ENCODE measurements at regions not wholly inside any gene's neighbourhood (a gene's known extent, or its start where the extent isn't known, plus 50 kb on each side); places are given as distances from the start of the nearest gene placed in this dataset.

- Histone ChIP-seq H2AFZ (ENCODE audit: low read length) (no peak overlapping the region), H3K4me2 (ENCODE audit: low read length) (no peak overlapping the region), H3K79me2 (ENCODE audit: insufficient read depth, low read depth, low read length) (no peaks in the 10 kb centered on the region), H3K36me3 (ENCODE audit: insufficient read depth, low read length) (no peaks in the 10 kb centered on the region), H3K9me2 (ENCODE audit: insufficient read depth, low read length) (no peaks in the 10 kb centered on the region), H3K27ac (ENCODE audit: low read depth, low read length, poor library complexity, severe bottlenecking) (no peak overlapping the region), H3K9me3 (ENCODE audit: low read length) (no peaks in the 10 kb centered on the region), H3K4me3 (ENCODE audit: low read depth, low read length, poor library complexity, severe bottlenecking) (no peak overlapping the region), H4K20me1 (ENCODE audit: insufficient read depth, low read length) (no peaks in the 10 kb centered on the region), H3K4me1 (ENCODE audit: insufficient read depth, low read length, poor library complexity, severe bottlenecking) (no peaks in the 10 kb centered on the region)
- intact Hi-C loops (cut with micrococcal nuclease; ENCODE audit: unreplicated experiment), result no loop called here
- no peak for TF ChIP-seq CTCF (conservative IDR thresholded peaks at IDR 0.05; ENCODE audit: low read length)
- ChIA-PET POLR2A (interaction anchor here (0.5 to 0.7 kb wide), 2 partner anchors 621 to 779 kb away, joined by 3 read pairs; no protein-coding TSS in a partner anchor), CTCF (ENCODE audit: unreplicated experiment) (no interaction called here)
- no peak for DNase-seq (ENCODE audit: low spot score)
- no TSS peak for BruUV-seq (replicated peaks)
Observed at GRCh38 chr4:153076861-153077260, 127.4 kb upstream of the TRIM2 start.

GRCh38 chr4:153079857-153080391 lies 124.3 kb upstream of the TRIM2 start:
- TF ChIP-seq CTCF (conservative IDR thresholded peaks at IDR 0.05; ENCODE audit: low read length) (no peak), EZH2phosphoT487 (IDR thresholded peaks at IDR 0.05; ENCODE audit: borderline replicate concordance, low read depth, low read length) (no peak)
- H3K9me3 ChIP-seq (ENCODE audit: low read length), result no peaks in the 10 kb centered on the region
- no TSS peak for BruUV-seq (replicated peaks)
- H2AFZ ChIP-seq (ENCODE audit: low read length), result no peak overlapping the region
- peaks cover 4% of the 10 kb centered on the region for H3K4me1 ChIP-seq (ENCODE audit: insufficient read depth, low read length, poor library complexity, severe bottlenecking)
- ChIA-PET POLR2A (interaction anchor here (0.6 kb wide), 1 partner anchor 111 kb away, joined by 3 read pairs; no protein-coding TSS in a partner anchor), CTCF (ENCODE audit: unreplicated experiment) (no interaction called here)
- no peak overlapping the region for H3K27ac ChIP-seq (ENCODE audit: low read depth, low read length, poor library complexity, severe bottlenecking)
- intact Hi-C loops (cut with micrococcal nuclease; ENCODE audit: unreplicated experiment), result loop anchor here (5.0 to 10.0 kb wide), 2 partner anchors 305 to 567 kb away; partner anchors contain the start of genes ARFIP1 and TIGD4
- no peaks in the 10 kb centered on the region for H3K9me2 ChIP-seq (ENCODE audit: insufficient read depth, low read length)
- H3K79me2 ChIP-seq (ENCODE audit: insufficient read depth, low read depth, low read length), result no peaks in the 10 kb centered on the region
- H3K4me2 ChIP-seq (ENCODE audit: low read length), result no peak overlapping the region
- H3K4me3 ChIP-seq (ENCODE audit: low read depth, low read length, poor library complexity, severe bottlenecking), result no peak overlapping the region
- DNase-seq (ENCODE audit: low spot score), result no peak
- no peaks in the 10 kb centered on the region for H4K20me1 ChIP-seq (ENCODE audit: insufficient read depth, low read length)
- H3K36me3 ChIP-seq (ENCODE audit: insufficient read depth, low read length), result no peaks in the 10 kb centered on the region

GRCh38 chr4:153081006-153081580 lies 123.2 kb upstream of the TRIM2 start:
- H3K4me2 ChIP-seq (ENCODE audit: low read length), result no peak overlapping the region
- H3K36me3 ChIP-seq (ENCODE audit: insufficient read depth, low read length), result no peaks in the 10 kb centered on the region
- no peak overlapping the region for H3K4me3 ChIP-seq (ENCODE audit: low read depth, low read length, poor library complexity, severe bottlenecking)
- no peak for DNase-seq (ENCODE audit: low spot score)
- H3K79me2 ChIP-seq (ENCODE audit: insufficient read depth, low read depth, low read length), result no peaks in the 10 kb centered on the region
- no TSS peak for BruUV-seq (replicated peaks)
- no peak for TF ChIP-seq EZH2phosphoT487 (IDR thresholded peaks at IDR 0.05; ENCODE audit: borderline replicate concordance, low read depth, low read length)
- no peak for TF ChIP-seq CTCF (conservative IDR thresholded peaks at IDR 0.05; ENCODE audit: low read length)
- no peak overlapping the region for H3K27ac ChIP-seq (ENCODE audit: low read depth, low read length, poor library complexity, severe bottlenecking)
- intact Hi-C loops (cut with micrococcal nuclease; ENCODE audit: unreplicated experiment), result loop anchor here (5.0 to 10.0 kb wide), 2 partner anchors 306 to 566 kb away; partner anchors contain the start of genes ARFIP1 and TIGD4
- H3K4me1 ChIP-seq (ENCODE audit: insufficient read depth, low read length, poor library complexity, severe bottlenecking), result peaks cover 4% of the 10 kb centered on the region
- no peaks in the 10 kb centered on the region for H3K9me2 ChIP-seq (ENCODE audit: insufficient read depth, low read length)
- H4K20me1 ChIP-seq (ENCODE audit: insufficient read depth, low read length), result no peaks in the 10 kb centered on the region
- no peak overlapping the region for H2AFZ ChIP-seq (ENCODE audit: low read length)
- POLR2A ChIA-PET, result interaction anchor here (0.5 kb wide), 1 partner anchor 635 kb away, joined by 3 read pairs; no protein-coding TSS in a partner anchor
- CTCF ChIA-PET (ENCODE audit: unreplicated experiment), result no interaction called here
- H3K9me3 ChIP-seq (ENCODE audit: low read length), result no peaks in the 10 kb centered on the region

All from OCI-LY7 (cell line).